ENCODE measurements at regions not wholly inside any gene's neighbourhood (a gene's known extent, or its start where the extent isn't known, plus 50 kb on each side); places are given as distances from the start of the nearest gene placed in this dataset.
"Not testable (repeated sequence)": the region's sequence is repeated elsewhere in the genome, so short reads cannot be mapped to it uniquely, and the experiment has no call there.

DNA sequence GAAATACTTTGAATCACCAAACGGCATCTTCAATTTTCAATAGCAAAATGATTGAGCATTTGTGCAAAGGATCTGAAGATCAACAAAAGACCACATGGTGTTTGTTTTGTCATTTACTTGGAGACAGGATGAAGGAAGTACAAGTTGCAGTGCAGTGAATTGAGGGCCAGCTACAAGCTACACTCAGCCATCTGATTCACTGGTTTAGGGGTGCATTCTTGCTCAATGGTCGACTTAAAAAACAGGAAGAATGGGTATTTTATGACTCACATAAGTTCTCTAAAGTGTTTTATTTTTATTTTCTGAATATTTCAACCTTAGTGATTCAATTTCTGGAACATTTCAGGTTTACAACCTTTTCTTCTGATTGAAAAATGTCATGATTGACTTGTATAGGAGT, 412.1 kb upstream of the ADAMTSL1 start:
- H3K9me3 Mint-ChIP-seq (ENCODE audit: unreplicated experiment), result no peaks in the 10 kb centered on the region
- H3K4me1 Mint-ChIP-seq (ENCODE audit: low read depth, unreplicated experiment), result peaks cover 8% of the 10 kb centered on the region
- CTCF ChIA-PET, result no interaction called here
- TF ChIP-seq, protein P1, sequence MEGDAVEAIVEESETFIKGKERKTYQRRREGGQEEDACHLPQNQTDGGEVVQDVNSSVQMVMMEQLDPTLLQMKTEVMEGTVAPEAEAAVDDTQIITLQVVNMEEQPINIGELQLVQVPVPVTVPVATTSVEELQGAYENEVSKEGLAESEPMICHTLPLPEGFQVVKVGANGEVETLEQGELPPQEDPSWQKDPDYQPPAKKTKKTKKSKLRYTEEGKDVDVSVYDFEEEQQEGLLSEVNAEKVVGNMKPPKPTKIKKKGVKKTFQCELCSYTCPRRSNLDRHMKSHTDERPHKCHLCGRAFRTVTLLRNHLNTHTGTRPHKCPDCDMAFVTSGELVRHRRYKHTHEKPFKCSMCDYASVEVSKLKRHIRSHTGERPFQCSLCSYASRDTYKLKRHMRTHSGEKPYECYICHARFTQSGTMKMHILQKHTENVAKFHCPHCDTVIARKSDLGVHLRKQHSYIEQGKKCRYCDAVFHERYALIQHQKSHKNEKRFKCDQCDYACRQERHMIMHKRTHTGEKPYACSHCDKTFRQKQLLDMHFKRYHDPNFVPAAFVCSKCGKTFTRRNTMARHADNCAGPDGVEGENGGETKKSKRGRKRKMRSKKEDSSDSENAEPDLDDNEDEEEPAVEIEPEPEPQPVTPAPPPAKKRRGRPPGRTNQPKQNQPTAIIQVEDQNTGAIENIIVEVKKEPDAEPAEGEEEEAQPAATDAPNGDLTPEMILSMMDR (IDR thresholded peaks at IDR 0.05; ENCODE audit: insufficient read depth in 1 of 2, low read depth in 1 of 2, low read length in 1 of 2, severe bottlenecking in 1 of 2, unreplicated experiment in 1 of 2), result no peak
- H3K4me3 ChIP-seq (ENCODE audit: low read depth, low read length), result no peak overlapping the region
- no TSS peak for BruUV-seq (replicated peaks)
- peaks cover 19% of the 10 kb centered on the region; the same call in 1 of the 2 replicates for H3K4me1 ChIP-seq
- no peaks in the 10 kb centered on the region for H3K36me3 ChIP-seq (ENCODE audit: control insufficient read depth, insufficient read depth, low read length)
- POLR2A ChIA-PET, result no interaction called here
- H3K27ac Mint-ChIP-seq (ENCODE audit: unreplicated experiment), result no peak overlapping the region
- no peak for DNase-seq
- H3K4me3 Mint-ChIP-seq (ENCODE audit: unreplicated experiment), result no peak overlapping the region
- intact Hi-C loops (cut with micrococcal nuclease; ENCODE audit: unreplicated experiment), result no loop called here
- no peaks in the 10 kb centered on the region for H3K27me3 ChIP-seq (replicated peaks; ENCODE audit: control insufficient read depth, insufficient read depth, low read length)
- H3K36me3 Mint-ChIP-seq (ENCODE audit: insufficient read depth, unreplicated experiment), result no peaks in the 10 kb centered on the region
- H3K9me3 ChIP-seq, result no peaks in the 10 kb centered on the region
- no peaks in the 10 kb centered on the region for H3K27me3 Mint-ChIP-seq (ENCODE audit: insufficient read depth, unreplicated experiment)

DNA sequence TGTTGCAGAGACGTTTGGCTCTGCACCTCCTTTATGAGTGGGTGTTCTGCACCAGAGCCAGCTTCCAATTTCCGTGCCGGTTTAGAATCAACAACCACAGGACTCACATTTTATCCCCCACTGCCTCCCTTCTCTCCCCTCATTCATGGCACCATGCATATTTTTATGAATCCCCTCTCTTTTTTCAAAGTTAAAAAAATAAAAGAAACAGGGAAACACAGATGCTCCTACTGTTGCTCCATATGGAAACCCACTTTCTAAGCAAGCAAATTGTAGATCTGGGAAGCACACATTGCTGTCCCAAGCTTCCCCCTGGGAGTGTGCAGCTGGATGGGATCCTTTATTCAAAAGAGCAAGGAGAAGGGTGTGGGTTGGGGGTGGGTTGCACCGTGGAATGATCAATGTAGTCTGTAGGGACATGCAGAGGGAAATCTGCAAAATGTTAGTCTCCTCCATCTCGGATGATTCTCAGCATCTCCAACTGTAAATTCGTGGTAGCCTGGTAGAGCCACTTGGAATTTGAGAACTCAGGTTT, 410.0 kb upstream of the ADAMTSL1 start:
- H3K4me1 Mint-ChIP-seq (ENCODE audit: low read depth, unreplicated experiment), result peaks cover 5% of the 10 kb centered on the region

DNA sequence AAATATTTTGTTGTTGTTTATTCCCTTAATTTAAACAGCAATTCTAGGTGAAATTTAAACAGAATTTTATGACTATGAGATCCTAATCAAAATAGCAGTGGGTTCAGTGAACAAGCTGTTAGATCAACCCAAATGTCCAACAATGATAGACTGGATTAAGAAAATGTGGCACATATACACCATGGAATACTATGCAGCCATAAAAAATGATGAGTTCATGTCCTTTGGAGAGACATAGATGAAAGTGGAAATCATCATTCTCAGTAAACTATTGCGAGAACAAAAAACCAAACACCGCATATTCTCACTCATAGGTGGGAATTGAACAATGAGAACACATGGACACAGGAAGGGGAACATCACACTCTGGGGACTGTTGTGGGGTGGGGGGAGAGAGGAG, 407.3 kb upstream of the ADAMTSL1 start:
- H3K27me3 ChIP-seq (replicated peaks; ENCODE audit: control insufficient read depth, insufficient read depth, low read length); H3K9me3 ChIP-seq; H3K4me1 Mint-ChIP-seq (ENCODE audit: low read depth, unreplicated experiment); H3K4me1 ChIP-seq; POLR2A ChIA-PET; BruUV-seq (replicated peaks); DNase-seq; H3K36me3 ChIP-seq (ENCODE audit: control insufficient read depth, insufficient read depth, low read length); H3K27me3 Mint-ChIP-seq (ENCODE audit: insufficient read depth, unreplicated experiment); CTCF ChIA-PET; H3K4me3 ChIP-seq (ENCODE audit: low read depth, low read length); H3K36me3 Mint-ChIP-seq (ENCODE audit: insufficient read depth, unreplicated experiment); intact Hi-C loops (cut with micrococcal nuclease; ENCODE audit: unreplicated experiment); H3K4me3 Mint-ChIP-seq (ENCODE audit: unreplicated experiment); H3K27ac Mint-ChIP-seq (ENCODE audit: unreplicated experiment); H3K9me3 Mint-ChIP-seq (ENCODE audit: unreplicated experiment): not testable (repeated sequence)

More for the DNA sequence above, 410.0 kb upstream of the ADAMTSL1 start:
- no peak overlapping the region for H3K27ac Mint-ChIP-seq (ENCODE audit: unreplicated experiment)
- no peaks in the 10 kb centered on the region for H3K9me3 Mint-ChIP-seq (ENCODE audit: unreplicated experiment)
- H3K9me3 ChIP-seq, result no peaks in the 10 kb centered on the region
- no peaks in the 10 kb centered on the region for H3K27me3 ChIP-seq (replicated peaks; ENCODE audit: control insufficient read depth, insufficient read depth, low read length)
- ChIA-PET CTCF (no interaction called here), POLR2A (no interaction called here)
- H3K36me3 ChIP-seq (ENCODE audit: control insufficient read depth, insufficient read depth, low read length), result no peaks in the 10 kb centered on the region
- BruUV-seq (replicated peaks), result no TSS peak
- no peaks in the 10 kb centered on the region for H3K27me3 Mint-ChIP-seq (ENCODE audit: insufficient read depth, unreplicated experiment)
- peaks cover 12% of the 10 kb centered on the region; the same call in 1 of the 2 replicates for H3K4me1 ChIP-seq
- intact Hi-C loops (cut with micrococcal nuclease; ENCODE audit: unreplicated experiment), result no loop called here
- TF ChIP-seq, protein P1 (IDR thresholded peaks at IDR 0.05; ENCODE audit: insufficient read depth in 1 of 2, low read depth in 1 of 2, low read length in 1 of 2, severe bottlenecking in 1 of 2, unreplicated experiment in 1 of 2), result no peak
- DNase-seq, result no peak
- H3K4me3 ChIP-seq (ENCODE audit: low read depth, low read length), result no peak overlapping the region
- H3K4me3 Mint-ChIP-seq (ENCODE audit: unreplicated experiment), result no peak overlapping the region
- no peaks in the 10 kb centered on the region for H3K36me3 Mint-ChIP-seq (ENCODE audit: insufficient read depth, unreplicated experiment)
